ENCODE measurements at regions not wholly inside any gene's neighbourhood (a gene's known extent, or its start where the extent isn't known, plus 50 kb on each side); places are given as distances from the start of the nearest gene placed in this dataset.

DNA sequence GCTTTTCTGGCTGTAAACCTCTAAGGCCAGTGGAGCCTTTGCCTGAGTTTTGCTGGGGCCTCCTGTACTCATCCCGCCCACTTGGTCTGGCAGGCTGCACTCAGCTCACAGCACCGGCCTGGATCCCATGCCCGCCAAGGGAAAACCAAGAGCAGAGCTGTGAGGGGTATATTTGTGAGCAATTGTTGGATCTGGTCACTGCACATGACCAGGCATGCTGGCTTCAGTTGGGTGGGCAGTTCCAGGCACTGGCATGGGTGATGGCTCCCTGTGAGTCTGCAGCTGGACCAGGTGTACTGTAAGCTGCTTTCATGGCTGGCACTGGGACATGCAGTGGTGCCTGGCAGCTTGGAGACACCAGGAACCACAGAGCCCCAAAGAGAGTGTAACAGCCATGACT, 563.1 kb upstream of the RGS18 start:
- TF ChIP-seq PPARA (CRISPR knock-in tag; IDR thresholded peaks at IDR 0.05; ENCODE audit: borderline replicate concordance) = no peak
- TF ChIP-seq, protein P1, sequence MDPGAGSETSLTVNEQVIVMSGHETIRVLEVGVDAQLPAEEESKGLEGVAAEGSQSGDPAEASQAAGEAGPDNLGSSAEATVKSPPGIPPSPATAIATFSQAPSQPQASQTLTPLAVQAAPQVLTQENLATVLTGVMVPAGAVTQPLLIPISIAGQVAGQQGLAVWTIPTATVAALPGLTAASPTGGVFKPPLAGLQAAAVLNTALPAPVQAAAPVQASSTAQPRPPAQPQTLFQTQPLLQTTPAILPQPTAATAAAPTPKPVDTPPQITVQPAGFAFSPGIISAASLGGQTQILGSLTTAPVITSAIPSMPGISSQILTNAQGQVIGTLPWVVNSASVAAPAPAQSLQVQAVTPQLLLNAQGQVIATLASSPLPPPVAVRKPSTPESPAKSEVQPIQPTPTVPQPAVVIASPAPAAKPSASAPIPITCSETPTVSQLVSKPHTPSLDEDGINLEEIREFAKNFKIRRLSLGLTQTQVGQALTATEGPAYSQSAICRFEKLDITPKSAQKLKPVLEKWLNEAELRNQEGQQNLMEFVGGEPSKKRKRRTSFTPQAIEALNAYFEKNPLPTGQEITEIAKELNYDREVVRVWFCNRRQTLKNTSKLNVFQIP (CRISPR knock-in tag; IDR thresholded peaks at IDR 0.05; ENCODE audit: borderline replicate concordance, low read depth) = no peak
- TF ChIP-seq ZFP30 (CRISPR knock-in tag; IDR thresholded peaks at IDR 0.05) = no peak
- no peak for TF ChIP-seq TOX (CRISPR knock-in tag; IDR thresholded peaks at IDR 0.05; ENCODE audit: borderline replicate concordance)
- TF ChIP-seq, protein P2, sequence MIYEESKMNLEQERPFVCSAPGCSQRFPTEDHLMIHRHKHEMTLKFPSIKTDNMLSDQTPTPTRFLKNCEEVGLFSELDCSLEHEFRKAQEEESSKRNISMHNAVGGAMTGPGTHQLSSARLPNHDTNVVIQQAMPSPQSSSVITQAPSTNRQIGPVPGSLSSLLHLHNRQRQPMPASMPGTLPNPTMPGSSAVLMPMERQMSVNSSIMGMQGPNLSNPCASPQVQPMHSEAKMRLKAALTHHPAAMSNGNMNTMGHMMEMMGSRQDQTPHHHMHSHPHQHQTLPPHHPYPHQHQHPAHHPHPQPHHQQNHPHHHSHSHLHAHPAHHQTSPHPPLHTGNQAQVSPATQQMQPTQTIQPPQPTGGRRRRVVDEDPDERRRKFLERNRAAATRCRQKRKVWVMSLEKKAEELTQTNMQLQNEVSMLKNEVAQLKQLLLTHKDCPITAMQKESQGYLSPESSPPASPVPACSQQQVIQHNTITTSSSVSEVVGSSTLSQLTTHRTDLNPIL (CRISPR knock-in tag; IDR thresholded peaks at IDR 0.05; ENCODE audit: low read depth) = no peak
- TF ChIP-seq OSR1 (CRISPR knock-in tag; IDR thresholded peaks at IDR 0.05) = no peak
- no peak for TF ChIP-seq GLIS3 (CRISPR knock-in tag; IDR thresholded peaks at IDR 0.05)
- TF ChIP-seq, protein P3, sequence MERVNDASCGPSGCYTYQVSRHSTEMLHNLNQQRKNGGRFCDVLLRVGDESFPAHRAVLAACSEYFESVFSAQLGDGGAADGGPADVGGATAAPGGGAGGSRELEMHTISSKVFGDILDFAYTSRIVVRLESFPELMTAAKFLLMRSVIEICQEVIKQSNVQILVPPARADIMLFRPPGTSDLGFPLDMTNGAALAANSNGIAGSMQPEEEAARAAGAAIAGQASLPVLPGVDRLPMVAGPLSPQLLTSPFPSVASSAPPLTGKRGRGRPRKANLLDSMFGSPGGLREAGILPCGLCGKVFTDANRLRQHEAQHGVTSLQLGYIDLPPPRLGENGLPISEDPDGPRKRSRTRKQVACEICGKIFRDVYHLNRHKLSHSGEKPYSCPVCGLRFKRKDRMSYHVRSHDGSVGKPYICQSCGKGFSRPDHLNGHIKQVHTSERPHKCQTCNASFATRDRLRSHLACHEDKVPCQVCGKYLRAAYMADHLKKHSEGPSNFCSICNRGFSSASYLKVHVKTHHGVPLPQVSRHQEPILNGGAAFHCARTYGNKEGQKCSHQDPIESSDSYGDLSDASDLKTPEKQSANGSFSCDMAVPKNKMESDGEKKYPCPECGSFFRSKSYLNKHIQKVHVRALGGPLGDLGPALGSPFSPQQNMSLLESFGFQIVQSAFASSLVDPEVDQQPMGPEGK (CRISPR knock-in tag; IDR thresholded peaks at IDR 0.05; ENCODE audit: borderline replicate concordance) = no peak
- no peak for TF ChIP-seq ZNF70 (CRISPR knock-in tag; IDR thresholded peaks at IDR 0.05)
- no peak for TF ChIP-seq ESRRG (CRISPR knock-in tag; IDR thresholded peaks at IDR 0.05)
- no peak for TF ChIP-seq CSDC2 (CRISPR knock-in tag; IDR thresholded peaks at IDR 0.05)
- TF ChIP-seq ZFP3 (CRISPR knock-in tag; IDR thresholded peaks at IDR 0.05) = no peak
- TF ChIP-seq BACH2 (CRISPR knock-in tag; IDR thresholded peaks at IDR 0.05; ENCODE audit: borderline replicate concordance) = no peak

Data from SK-N-SH treated with all-trans-retinoic acid at 6 μM for 48 hours (cell line).